NCI-H446 (cell line): ENCODE measurements at regions not wholly inside any gene's neighbourhood (a gene's known extent, or its start where the extent isn't known, plus 50 kb on each side); places are given as distances from the start of the nearest gene placed in this dataset.

Experiments
- DNase-seq, 2 experiments: peaks; one replicate each; lab custom pipeline; 2025; lab: John Stamatoyannopoulos, UW

DNA sequence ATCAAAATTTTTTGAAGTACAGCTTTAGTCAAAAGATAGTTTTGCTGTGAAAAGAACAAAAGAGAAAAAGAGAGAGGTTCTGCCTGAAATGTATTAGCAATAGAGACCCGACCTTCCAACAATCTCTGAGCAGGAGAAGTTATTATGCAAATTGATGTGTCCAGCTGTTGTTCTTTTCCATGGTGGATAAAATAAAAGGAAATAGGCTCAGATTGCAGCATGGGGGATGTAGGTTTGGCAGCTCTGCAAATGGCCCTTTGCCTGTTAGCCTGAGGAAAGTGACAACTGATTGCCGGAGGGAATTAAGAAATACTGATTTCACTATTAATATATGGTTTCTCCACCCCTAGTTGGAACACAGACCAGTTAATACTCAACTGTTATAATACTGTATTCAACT, 1283.2 kb upstream of the NXPH2 start:
- peak in 1 of 2 experiments; percentile 14 for DNase-seq

DNA sequence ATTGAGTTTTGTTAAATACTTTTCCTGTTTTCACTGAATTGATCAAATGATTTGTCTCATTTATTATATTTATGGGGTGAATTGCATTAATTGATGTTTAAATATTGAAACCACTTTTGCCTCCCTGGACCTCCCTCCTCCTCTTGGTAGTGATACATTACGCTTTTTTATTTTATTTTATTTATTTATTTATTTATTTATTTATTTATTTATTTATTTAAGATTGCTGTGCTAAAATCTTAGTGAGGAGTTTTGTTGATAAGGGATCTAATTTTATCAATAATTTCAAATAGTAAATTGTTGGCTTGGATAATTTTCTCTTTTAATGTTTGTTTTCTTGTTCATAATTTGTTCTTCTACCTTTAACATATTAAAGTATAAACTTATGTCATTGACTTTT, 1281.0 kb upstream of the NXPH2 start:
- DNase-seq, result no peak

DNA sequence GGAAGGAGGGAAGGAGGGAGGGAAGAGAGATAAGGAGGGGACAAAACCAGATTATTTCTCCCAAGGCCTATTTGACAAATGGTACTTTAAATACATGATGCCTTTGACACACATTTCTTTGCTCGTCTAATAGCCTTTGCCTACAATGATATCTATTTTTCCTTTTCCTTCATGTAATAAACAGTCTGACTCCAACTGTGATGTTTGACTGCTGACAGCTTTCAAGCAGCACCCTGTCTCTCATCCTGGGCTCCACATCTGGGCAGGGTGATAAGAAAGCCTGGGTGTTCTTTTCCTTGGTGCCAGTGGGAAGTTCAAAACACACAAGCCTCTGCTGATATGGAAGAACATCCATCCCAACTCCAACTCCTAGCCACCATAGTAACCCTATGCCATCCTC, 1277.7 kb upstream of the NXPH2 start:
- no peak for DNase-seq

DNA sequence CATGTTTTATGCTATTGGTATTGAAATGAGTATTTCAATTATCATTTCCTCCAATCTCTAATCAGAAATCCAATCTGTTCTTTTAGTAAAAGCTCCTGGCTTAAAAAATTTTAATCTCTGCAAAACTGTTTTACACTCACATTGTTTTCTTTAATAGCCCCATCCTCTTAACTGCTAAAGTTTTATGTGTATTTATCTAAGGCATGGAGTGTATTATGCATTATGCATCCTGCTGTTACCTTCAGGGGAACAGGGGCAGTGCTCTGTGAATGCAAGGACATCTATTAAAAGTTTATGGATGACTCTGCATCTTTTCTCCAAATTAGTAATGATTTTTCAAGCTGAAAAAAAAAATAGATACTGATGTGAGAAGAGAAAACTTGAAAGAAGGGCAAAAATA, 1261.6 kb upstream of the NXPH2 start:
- DNase-seq, result no peak

- no peak for DNase-seq
Observed at GRCh38 chr2:140041239-140041638, 1261.0 kb upstream of the NXPH2 start.

GRCh38 chr2:140033638-140034037, 1253.4 kb upstream of the NXPH2 start:
- DNase-seq, result no peak

DNA sequence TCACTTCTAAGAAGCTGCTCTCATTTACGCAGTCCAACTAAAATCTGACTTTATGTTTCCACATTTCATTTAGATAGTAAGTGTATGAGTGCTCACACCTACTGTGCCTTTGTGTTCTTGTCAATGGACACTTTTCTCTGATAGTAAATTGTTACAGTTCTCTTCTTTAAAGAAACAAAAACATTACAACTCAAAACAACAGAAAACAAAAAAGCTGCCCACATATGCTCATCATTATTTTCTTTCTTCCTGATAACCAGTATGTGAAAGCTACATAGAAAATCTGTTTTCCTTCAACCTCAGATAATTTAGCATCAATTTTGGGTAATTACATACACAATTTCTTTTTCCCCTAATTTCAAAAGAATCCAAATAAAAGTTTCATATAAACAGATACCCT, 1247.8 kb upstream of the NXPH2 start:
- DNase-seq, result no peak

DNA sequence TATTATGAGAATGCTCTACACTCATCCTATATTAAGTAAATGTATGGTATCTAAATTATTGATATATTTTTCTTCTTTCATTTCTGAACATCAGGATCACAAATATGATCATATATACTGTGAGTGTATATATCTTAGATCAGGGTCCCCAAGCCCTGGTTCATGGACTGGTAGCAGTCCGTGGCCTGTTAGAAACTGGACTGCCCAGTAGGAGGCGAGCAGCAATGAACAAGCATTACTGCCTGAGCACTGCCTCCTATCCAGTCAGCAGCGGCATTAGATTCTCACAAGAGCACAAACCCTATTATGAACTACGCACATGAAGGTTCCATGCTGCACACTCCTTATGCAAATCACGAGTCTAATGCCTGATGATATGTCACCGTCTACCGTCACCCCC, 1247.1 kb upstream of the NXPH2 start:
- no peak for DNase-seq

GRCh38 chr2:140023291-140023690, 1243.1 kb upstream of the NXPH2 start:
- no peak for DNase-seq

GRCh38 chr2:140018541-140018940, 1238.4 kb upstream of the NXPH2 start:
- no peak for DNase-seq

- DNase-seq, result no peak
Observed at GRCh38 chr2:140014204-140014546, 1234.0 kb upstream of the NXPH2 start.

DNA sequence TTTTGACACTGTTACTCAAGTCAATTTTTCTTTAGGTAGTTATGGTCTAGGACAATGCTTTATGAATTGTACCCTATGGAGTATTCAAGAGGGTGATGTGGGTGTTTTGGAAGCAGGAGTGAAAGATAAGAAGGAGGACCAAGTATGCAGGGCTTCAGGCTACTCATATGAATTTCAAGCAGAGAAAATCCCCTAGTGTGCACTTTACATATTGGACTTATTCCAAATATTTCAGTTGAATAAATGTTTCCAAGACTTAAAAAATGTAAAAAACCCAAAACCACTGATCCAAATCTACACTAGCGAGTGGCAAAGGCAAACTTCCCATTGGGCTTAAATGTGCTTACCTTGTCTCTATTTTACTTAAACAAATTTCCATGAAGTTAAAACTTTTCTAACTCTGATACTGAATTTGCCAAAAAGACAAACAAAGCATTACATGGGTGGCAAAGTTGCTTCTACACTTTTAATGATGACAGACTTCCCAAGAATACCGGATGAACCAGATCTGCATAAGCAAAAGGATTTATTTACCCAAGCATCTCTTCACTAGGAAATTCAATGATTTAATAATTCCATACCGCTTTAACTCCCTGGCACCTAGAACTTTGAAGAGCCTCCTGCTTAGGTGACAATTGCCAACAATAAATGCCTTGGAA, 1233.5 kb upstream of the NXPH2 start:
- DNase-seq, result no peak

DNA sequence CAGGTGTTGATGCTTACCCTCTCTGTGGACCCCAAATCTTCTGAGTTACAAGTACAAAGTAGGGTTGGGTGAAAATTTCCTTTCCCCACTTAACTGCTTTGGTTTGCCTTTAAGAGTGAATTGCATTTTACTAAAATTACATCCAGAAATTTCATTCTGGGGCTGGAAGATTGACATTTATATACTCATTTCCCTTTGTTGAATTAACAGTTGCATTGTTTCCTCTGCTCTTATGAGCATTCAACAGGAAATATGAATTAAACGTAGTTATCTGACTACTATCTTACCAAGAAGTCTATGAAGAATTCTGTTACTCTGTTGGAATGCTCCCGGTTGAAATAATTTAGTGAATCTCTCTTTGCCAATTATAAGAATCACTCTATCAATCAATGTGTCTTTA, 1231.1 kb upstream of the NXPH2 start:
- no peak for DNase-seq

GRCh38 chr2:140002110-140002509, 1221.9 kb upstream of the NXPH2 start:
- DNase-seq, result no peak

DNA sequence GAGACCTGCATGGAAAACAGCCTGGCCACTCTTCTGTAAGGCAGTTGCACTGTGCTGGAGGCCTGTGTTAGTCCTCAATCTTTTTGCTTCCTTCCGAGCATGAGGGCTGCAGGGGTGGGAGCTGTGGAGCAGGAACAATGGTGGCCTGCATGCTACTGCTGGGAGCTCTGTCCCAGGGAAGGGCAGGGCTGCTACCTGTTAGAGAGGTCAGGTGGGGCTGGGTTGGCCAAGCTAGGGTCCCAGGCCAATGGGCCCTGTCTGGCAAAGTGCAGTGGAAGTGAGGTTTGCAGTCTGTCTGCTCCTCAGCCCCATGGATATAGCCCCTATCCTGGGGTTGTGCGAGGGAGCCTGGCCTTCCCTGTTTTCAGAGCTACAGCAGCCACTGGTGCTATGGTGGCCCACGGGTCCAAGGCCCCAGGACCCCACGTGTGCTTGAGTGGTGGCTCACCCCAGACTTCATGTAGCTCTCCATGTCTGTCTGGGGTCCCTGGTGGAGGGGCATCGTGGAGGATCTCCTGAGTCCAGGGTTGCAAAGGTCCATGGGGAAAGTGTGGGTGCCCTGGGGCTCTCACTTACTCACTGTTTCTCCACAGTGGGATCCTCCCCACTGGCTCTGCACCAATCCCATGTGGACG, 1212.6 kb upstream of the NXPH2 start:
- DNase-seq, result no peak

- DNase-seq, result no peak
Observed at GRCh38 chr2:139992078-139992477, 1211.9 kb upstream of the NXPH2 start.

- no peak for DNase-seq
Observed at GRCh38 chr2:139990646-139991335, 1210.6 kb upstream of the NXPH2 start.

- DNase-seq, result no peak
Observed at GRCh38 chr2:139969323-139969722, 1189.1 kb upstream of the NXPH2 start.

GRCh38 chr2:139968588-139968987, 1188.4 kb upstream of the NXPH2 start:
- DNase-seq, result no peak

- DNase-seq, result no peak
Observed at GRCh38 chr2:139967665-139968064, 1187.5 kb upstream of the NXPH2 start.

DNA sequence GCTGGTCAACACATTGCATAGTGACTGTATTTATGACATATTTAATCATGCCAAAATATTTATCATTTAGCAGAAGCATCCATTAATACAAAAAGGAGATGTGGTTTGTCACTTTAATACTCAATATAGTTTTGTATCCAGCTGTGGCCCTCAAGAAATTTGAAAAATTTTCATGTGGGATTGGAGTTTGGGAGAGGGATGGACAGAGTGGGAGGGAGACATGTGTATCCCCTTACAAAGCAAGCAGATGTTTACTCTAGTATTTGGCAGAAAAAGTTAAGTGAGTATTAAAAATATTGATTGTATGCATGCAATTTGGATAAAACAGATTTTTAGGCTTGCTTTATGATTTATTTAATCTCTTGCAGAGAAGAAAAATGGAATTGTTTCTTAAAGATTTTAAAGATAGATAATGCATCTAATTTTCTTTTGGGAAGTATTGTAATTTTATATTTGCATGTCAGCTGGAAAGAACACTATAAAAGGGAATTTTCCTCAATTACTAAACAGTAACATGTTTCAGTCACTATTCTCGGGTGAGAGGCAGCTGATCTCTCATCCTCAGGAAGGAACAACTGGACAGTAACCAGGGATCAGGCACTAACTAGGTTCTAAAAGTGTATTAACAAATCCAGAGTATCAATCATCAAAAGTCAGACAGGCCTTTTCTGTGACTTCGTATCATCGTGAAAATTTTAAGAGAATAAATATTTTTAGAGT, 1184.7 kb upstream of the NXPH2 start:
- DNase-seq, result no peak

DNA sequence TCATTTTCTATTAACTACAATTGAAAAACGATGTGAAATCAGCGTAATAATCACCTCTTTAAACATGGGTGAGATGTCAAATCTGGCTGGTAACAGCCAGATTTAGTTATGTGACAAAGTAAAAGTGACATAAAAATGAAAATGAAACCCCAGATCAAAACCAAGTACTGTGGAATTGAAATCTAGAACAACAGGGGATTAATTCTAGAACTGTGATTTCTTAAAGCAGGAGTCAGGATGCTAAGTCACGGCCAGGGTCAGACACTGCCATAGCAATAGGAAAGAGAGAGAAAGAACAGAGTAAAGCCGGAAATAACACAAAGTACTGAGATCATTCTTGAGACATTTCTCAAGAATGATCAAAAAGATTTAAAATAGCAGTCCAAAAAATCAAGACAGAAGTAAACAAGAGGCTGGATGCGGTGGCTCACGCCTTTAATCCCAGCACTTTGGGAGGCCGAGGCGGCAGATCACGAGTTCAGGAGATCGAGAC, 1183.7 kb upstream of the NXPH2 start:
- DNase-seq, result no peak
